ENCODE measurements at regions not wholly inside any gene's neighbourhood (a gene's known extent, or its start where the extent isn't known, plus 50 kb on each side); places are given as distances from the start of the nearest gene placed in this dataset.
"Not testable (repeated sequence)": the region's sequence is repeated elsewhere in the genome, so short reads cannot be mapped to it uniquely, and the experiment has no call there.

DNA sequence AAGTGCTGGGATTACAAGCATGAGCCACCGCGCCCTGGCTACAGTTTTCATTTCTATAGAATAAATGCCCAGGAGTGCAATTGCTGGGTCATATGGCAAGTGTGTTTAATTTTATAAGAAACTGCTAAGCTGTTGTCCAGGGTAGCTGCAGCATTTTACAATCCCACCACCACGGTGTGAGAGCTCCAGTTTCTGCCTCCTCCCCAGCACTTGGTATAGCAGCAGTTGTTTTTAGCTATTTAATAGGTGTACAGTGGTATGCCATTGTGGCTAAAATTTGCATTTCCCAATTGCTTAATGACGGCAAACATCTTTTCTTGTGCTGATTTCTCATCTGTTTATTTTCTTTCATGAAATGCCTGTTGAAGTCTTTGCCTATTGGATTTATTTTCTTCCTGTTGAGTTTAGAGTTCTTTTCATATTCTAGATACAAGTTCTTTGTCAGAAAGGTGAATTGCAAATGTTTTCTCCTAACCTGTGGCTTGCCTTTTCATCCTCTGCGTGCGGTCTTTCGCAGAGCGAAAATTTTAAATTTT lies 100.3 kb downstream of the NDFIP1 start:
- Histone ChIP-seq H3K27me3 (ENCODE audit: insufficient read depth, low read length) (peaks cover 2% of the 10 kb centered on the region), H3K4me2 (ENCODE audit: low read length) (no peak overlapping the region), H3K36me3 (ENCODE audit: insufficient read depth, low read length) (no peaks in the 10 kb centered on the region), H3K27ac (ENCODE audit: low read depth, low read length) (no peak overlapping the region), H3K79me2 (ENCODE audit: insufficient read depth, low read length) (no peaks in the 10 kb centered on the region), H3K9ac (ENCODE audit: low read length) (no peak overlapping the region), H4K20me1 (ENCODE audit: insufficient read depth, low read length) (no peaks in the 10 kb centered on the region), H3K9me3 (ENCODE audit: insufficient read depth, low read depth, low read length) (no peaks in the 10 kb centered on the region), H3K4me3 (ENCODE audit: insufficient read depth, low read depth, low read length) (no peak overlapping the region), H2AFZ (ENCODE audit: low read depth, low read length) (no peak overlapping the region), H3K4me1 (ENCODE audit: insufficient read depth, low read length) (peaks cover 7% of the 10 kb centered on the region)
- Mint-ChIP-seq H3K4me1 (ENCODE audit: low read depth, unreplicated experiment) (peaks cover 10% of the 10 kb centered on the region), H3K27me3 (ENCODE audit: low read depth, unreplicated experiment) (peaks cover 34% of the 10 kb centered on the region), H3K4me3 (ENCODE audit: unreplicated experiment) (no peak overlapping the region), H3K36me3 (ENCODE audit: low read depth, unreplicated experiment) (no peaks in the 10 kb centered on the region), H3K27ac (ENCODE audit: unreplicated experiment) (no peak overlapping the region), H3K9me3 (ENCODE audit: unreplicated experiment) (peaks cover 3% of the 10 kb centered on the region)
- DNase-seq (ENCODE audit: low read depth) (no peak), FAIRE-seq (no peak)
- no peak for TF ChIP-seq EZH2 (IDR thresholded peaks at IDR 0.05; ENCODE audit: insufficient read depth, low read length)
- TF ChIP-seq, protein P1, sequence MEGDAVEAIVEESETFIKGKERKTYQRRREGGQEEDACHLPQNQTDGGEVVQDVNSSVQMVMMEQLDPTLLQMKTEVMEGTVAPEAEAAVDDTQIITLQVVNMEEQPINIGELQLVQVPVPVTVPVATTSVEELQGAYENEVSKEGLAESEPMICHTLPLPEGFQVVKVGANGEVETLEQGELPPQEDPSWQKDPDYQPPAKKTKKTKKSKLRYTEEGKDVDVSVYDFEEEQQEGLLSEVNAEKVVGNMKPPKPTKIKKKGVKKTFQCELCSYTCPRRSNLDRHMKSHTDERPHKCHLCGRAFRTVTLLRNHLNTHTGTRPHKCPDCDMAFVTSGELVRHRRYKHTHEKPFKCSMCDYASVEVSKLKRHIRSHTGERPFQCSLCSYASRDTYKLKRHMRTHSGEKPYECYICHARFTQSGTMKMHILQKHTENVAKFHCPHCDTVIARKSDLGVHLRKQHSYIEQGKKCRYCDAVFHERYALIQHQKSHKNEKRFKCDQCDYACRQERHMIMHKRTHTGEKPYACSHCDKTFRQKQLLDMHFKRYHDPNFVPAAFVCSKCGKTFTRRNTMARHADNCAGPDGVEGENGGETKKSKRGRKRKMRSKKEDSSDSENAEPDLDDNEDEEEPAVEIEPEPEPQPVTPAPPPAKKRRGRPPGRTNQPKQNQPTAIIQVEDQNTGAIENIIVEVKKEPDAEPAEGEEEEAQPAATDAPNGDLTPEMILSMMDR (IDR thresholded peaks at IDR 0.05; ENCODE audit: insufficient read depth, low read depth, low read length), result no peak

DNA sequence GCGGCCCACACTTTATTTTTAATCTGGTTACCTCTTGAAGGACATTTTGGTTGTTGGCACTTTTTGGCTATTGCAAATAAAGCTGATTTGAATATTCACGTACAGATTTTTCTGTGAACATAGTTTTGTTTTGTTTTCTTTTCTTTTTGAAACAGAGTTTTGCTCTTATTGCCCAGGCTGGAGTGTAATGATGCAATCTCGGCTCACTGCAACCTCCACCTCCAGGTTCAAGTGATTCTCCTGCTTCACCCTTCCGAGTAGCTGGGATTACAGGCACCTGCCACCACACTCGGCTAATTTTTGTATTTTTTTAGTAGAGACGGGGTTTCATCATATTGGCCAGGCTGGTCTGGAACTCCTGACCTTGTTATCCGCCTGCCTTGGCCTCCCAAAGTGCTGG lies 99.7 kb downstream of the NDFIP1 start:
- H3K79me2 ChIP-seq (ENCODE audit: insufficient read depth, low read length); H2AFZ ChIP-seq (ENCODE audit: low read depth, low read length); H3K9ac ChIP-seq (ENCODE audit: low read length); H3K4me3 ChIP-seq (ENCODE audit: insufficient read depth, low read depth, low read length); H3K4me1 ChIP-seq (ENCODE audit: insufficient read depth, low read length); H3K36me3 ChIP-seq (ENCODE audit: insufficient read depth, low read length); DNase-seq (ENCODE audit: low read depth); H3K27me3 ChIP-seq (ENCODE audit: insufficient read depth, low read length); H3K27ac ChIP-seq (ENCODE audit: low read depth, low read length); FAIRE-seq; H3K27ac Mint-ChIP-seq (ENCODE audit: unreplicated experiment); H3K36me3 Mint-ChIP-seq (ENCODE audit: low read depth, unreplicated experiment); H3K4me3 Mint-ChIP-seq (ENCODE audit: unreplicated experiment); H3K4me2 ChIP-seq (ENCODE audit: low read length); H4K20me1 ChIP-seq (ENCODE audit: insufficient read depth, low read length); H3K9me3 Mint-ChIP-seq (ENCODE audit: unreplicated experiment); H3K9me3 ChIP-seq (ENCODE audit: insufficient read depth, low read depth, low read length): not testable (repeated sequence)
- Mint-ChIP-seq H3K4me1 (ENCODE audit: low read depth, unreplicated experiment) (peaks cover 13% of the 10 kb centered on the region), H3K27me3 (ENCODE audit: low read depth, unreplicated experiment) (peaks cover 34% of the 10 kb centered on the region)

DNA sequence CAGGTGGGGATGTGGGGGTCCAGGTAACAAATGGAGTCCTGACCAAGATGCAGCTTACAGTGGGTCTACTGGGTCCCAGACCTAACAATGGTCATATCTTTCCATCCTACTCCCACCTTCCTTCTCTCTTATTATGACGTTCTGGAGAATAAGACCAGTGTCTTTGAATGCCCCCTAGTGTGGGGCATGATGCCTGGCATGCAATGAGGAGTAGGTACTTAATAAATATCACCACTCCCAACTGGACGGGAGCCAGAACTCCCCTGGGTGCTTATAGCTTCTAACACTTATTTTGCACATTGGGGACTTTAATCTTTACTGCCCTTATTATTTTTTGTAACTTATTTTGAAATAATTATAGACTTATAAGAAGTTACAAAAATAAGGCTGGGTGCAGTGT lies 98.2 kb downstream of the NDFIP1 start:
- Mint-ChIP-seq H3K9me3 (ENCODE audit: unreplicated experiment) (peaks cover 4% of the 10 kb centered on the region), H3K36me3 (ENCODE audit: low read depth, unreplicated experiment) (no peaks in the 10 kb centered on the region), H3K27me3 (ENCODE audit: low read depth, unreplicated experiment) (peaks cover 31% of the 10 kb centered on the region), H3K4me1 (ENCODE audit: low read depth, unreplicated experiment) (peaks cover 13% of the 10 kb centered on the region), H3K4me3 (ENCODE audit: unreplicated experiment) (no peak overlapping the region), H3K27ac (ENCODE audit: unreplicated experiment) (no peak overlapping the region)
- no peak for DNase-seq (ENCODE audit: low read depth)
- Histone ChIP-seq H4K20me1 (ENCODE audit: insufficient read depth, low read length) (no peaks in the 10 kb centered on the region), H2AFZ (ENCODE audit: low read depth, low read length) (no peak overlapping the region), H3K9me3 (ENCODE audit: insufficient read depth, low read depth, low read length) (no peaks in the 10 kb centered on the region), H3K4me1 (ENCODE audit: insufficient read depth, low read length) (peaks cover 21% of the 10 kb centered on the region), H3K9ac (ENCODE audit: low read length) (no peak overlapping the region), H3K4me3 (ENCODE audit: insufficient read depth, low read depth, low read length) (no peak overlapping the region), H3K27ac (ENCODE audit: low read depth, low read length) (no peak overlapping the region), H3K4me2 (ENCODE audit: low read length) (no peak overlapping the region), H3K27me3 (ENCODE audit: insufficient read depth, low read length) (peaks cover 2% of the 10 kb centered on the region), H3K36me3 (ENCODE audit: insufficient read depth, low read length) (no peaks in the 10 kb centered on the region), H3K79me2 (ENCODE audit: insufficient read depth, low read length) (no peaks in the 10 kb centered on the region)
- no peak for FAIRE-seq
- no peak for TF ChIP-seq EZH2 (IDR thresholded peaks at IDR 0.05; ENCODE audit: insufficient read depth, low read length)
- TF ChIP-seq, protein P1 (IDR thresholded peaks at IDR 0.05; ENCODE audit: insufficient read depth, low read depth, low read length), result no peak
